AG04450 (cell line): ENCODE measurements at regions not wholly inside any gene's neighbourhood (a gene's known extent, or its start where the extent isn't known, plus 50 kb on each side); places are given as distances from the start of the nearest gene placed in this dataset.

Experiments used
- CTCF ChIA-PET: fragments of 300-600, 350-600 bp; formaldehyde crosslinking; extraction: SDS; loops from one replicate; lab custom pipeline; 2022; ENCODE audit warnings: antibody characterized with exemption, inconsistent platforms; lab: Charles Lee
- POLR2A ChIA-PET: fragments of 350-600 bp; formaldehyde crosslinking; extraction: SDS; loops from one replicate; lab custom pipeline; 2021; ENCODE audit warnings: antibody characterized with exemption, inconsistent platforms; lab: Yijun Ruan, JAX
- DNase-seq: peaks from one replicate; pipeline ENCODE4 v3.0.0-alpha.2; 2011; ENCODE audit warnings: low read depth, low spot score
- H3K27ac ChIP-seq: one replicate; pipeline ENCODE4 v1.5.1; 2012; ENCODE audit warnings: low read depth, low read length, control low read depth
- H3K27me3 ChIP-seq: one replicate; pipeline ENCODE4 v1.6.0; 2012; ENCODE audit warnings: low read length; ENCODE audit not compliant: control insufficient read depth, insufficient read depth
- H3K4me3 ChIP-seq: 2 replicates; pipeline ENCODE4 v1.5.1; 2011; ENCODE audit warnings: mild to moderate bottlenecking, low read depth, low read length, control low read depth
- H3K9me3 ChIP-seq: 2 replicates; pipeline ENCODE4 v1.5.1; 2012; ENCODE audit warnings: low read length; ENCODE audit not compliant: control insufficient read depth, insufficient read depth
- CTCF ChIP-seq: IDR thresholded peaks from 2 replicates; pipeline ENCODE4 v1.5.1; 2011; ENCODE audit warnings: low read depth, low read length, control low read depth, inconsistent platforms

- ChIA-PET CTCF (no interaction called here), POLR2A (no interaction called here)
- no peak for DNase-seq
- TF ChIP-seq CTCF: no peak
- Histone ChIP-seq H3K27me3 (no peaks in the 10 kb centered on the region), H3K4me3 (no peak overlapping the region), H3K27ac (no peak overlapping the region), H3K9me3 (no peaks in the 10 kb centered on the region)
Measured at GRCh38 chr5:165185716-165186115, 1680.3 kb downstream of the MAT2B start.

GRCh38 chr5:165187815-165188214, 1682.4 kb downstream of the MAT2B start:
- DNase-seq: no peak
- H3K27ac ChIP-seq: no peak overlapping the region
- CTCF ChIA-PET: interaction anchor here (0.6 kb wide), 1 partner anchor 137 kb away, joined by 3 read pairs; no protein-coding TSS in a partner anchor
- H3K4me3 ChIP-seq: no peak overlapping the region
- TF ChIP-seq CTCF: no peak
- H3K9me3 ChIP-seq: no peaks in the 10 kb centered on the region
- H3K27me3 ChIP-seq: no peaks in the 10 kb centered on the region
- POLR2A ChIA-PET: no interaction called here

- TF ChIP-seq CTCF: no peak
- Histone ChIP-seq H3K4me3 (no peak overlapping the region), H3K9me3 (no peaks in the 10 kb centered on the region), H3K27ac (no peak overlapping the region), H3K27me3 (no peaks in the 10 kb centered on the region)
- DNase-seq: no peak
- ChIA-PET CTCF (no interaction called here), POLR2A (no interaction called here)
Measured at GRCh38 chr5:165188556-165189175, 1683.2 kb downstream of the MAT2B start.

- DNase-seq: no peak
- Histone ChIP-seq H3K27me3 (no peaks in the 10 kb centered on the region), H3K27ac (no peak overlapping the region), H3K4me3 (no peak overlapping the region), H3K9me3 (no peaks in the 10 kb centered on the region)
- ChIA-PET CTCF (no interaction called here), POLR2A (no interaction called here)
- no peak for TF ChIP-seq CTCF
Measured at GRCh38 chr5:165196961-165197360, 1691.5 kb downstream of the MAT2B start.

GRCh38 chr5:165201369-165201768, 1696.0 kb downstream of the MAT2B start:
- Histone ChIP-seq H3K4me3 (no peak overlapping the region), H3K9me3 (no peaks in the 10 kb centered on the region), H3K27ac (no peak overlapping the region), H3K27me3 (no peaks in the 10 kb centered on the region)
- DNase-seq: no peak
- no peak for TF ChIP-seq CTCF
- ChIA-PET POLR2A (no interaction called here), CTCF (no interaction called here)
